ENCODE measurements at regions not wholly inside any gene's neighbourhood (a gene's known extent, or its start where the extent isn't known, plus 50 kb on each side); places are given as distances from the start of the nearest gene placed in this dataset.

GRCh38 chr12:23169012-23169695 lies 544.2 kb downstream of the ETNK1 start:
- TF ChIP-seq POLR2A (IDR thresholded peaks at IDR 0.05) (no peak), CTCF (IDR thresholded peaks at IDR 0.05) (no peak)

Data from lower leg skin (tissue), 3 donors.